H1 (cell line): ENCODE measurements at regions not wholly inside any gene's neighbourhood (a gene's known extent, or its start where the extent isn't known, plus 50 kb on each side); places are given as distances from the start of the nearest gene placed in this dataset.

Experiments used
- CTCF ChIA-PET: fragments of 300-600 bp; sonication (Branson Sonifier 250); formaldehyde crosslinking; loops from one replicate; lab custom pipeline; 2021; ENCODE audit not compliant: partially characterized antibody; lab: Charles Lee
- POLR2A ChIA-PET: fragments of 300-600 bp; sonication (Branson Sonifier 250); formaldehyde crosslinking; loops from one replicate; lab custom pipeline; 2021; ENCODE audit warnings: inconsistent platforms; ENCODE audit not compliant: partially characterized antibody; lab: Charles Lee
- DNase-seq, 2 experiments: peaks; one replicate each; pipeline versions ENCODE4 v3.0.0 to v3.0.0-alpha.2; 2010 to 2022; ENCODE audit warnings: low spot score in 2 of 2, low read depth in 1 of 2, mixed read lengths in 1 of 2
- FAIRE-seq: peaks from 2 replicates; lab custom pipeline; 2011; peaks lifted over from hg19 to GRCh38; lab: Jason Lieb, UNC
- H2AFZ ChIP-seq: 2 replicates; pipeline ENCODE4 v1.8.1; 2012; ENCODE audit warnings: low read length, inconsistent platforms
- H2AK5ac ChIP-seq: 2 replicates; pipeline ENCODE4 v1.6.1; 2013; ENCODE audit warnings: low read depth, low read length
- H2BK120ac ChIP-seq: replicated peaks from 2 replicates; pipeline ENCODE3; 2013; ENCODE audit warnings: low read depth, low read length, inconsistent platforms
- H2BK12ac ChIP-seq: 2 replicates; pipeline ENCODE4 v1.6.1; 2013; ENCODE audit warnings: low read depth, low read length
- H2BK15ac ChIP-seq: 2 replicates; pipeline ENCODE4 v1.6.1; 2013; ENCODE audit warnings: low read length
- H2BK20ac ChIP-seq: 2 replicates; pipeline ENCODE4 v1.6.1; 2013; ENCODE audit warnings: low read length
- H2BK5ac ChIP-seq: 2 replicates; pipeline ENCODE4 v1.6.1; 2013; ENCODE audit warnings: low read depth, low read length
- H3K14ac ChIP-seq: 2 replicates; pipeline ENCODE4 v1.6.1; 2013; ENCODE audit warnings: inconsistent platforms; ENCODE audit not compliant: insufficient read length
- H3K18ac ChIP-seq: 2 replicates; pipeline ENCODE4 v1.6.1; 2013; ENCODE audit warnings: low read length; ENCODE audit errors: extremely low read depth
- H3K23ac ChIP-seq: 2 replicates; pipeline ENCODE4 v1.6.1; 2013; ENCODE audit warnings: inconsistent platforms; ENCODE audit not compliant: insufficient read length
- H3K23me2 ChIP-seq: 2 replicates; pipeline ENCODE4 v1.6.1; 2013; ENCODE audit warnings: low read depth, low read length
- H3K27ac ChIP-seq: 2 replicates; pipeline ENCODE4 v1.6.1; 2011; ENCODE audit warnings: low read depth, low read length, inconsistent platforms
- H3K27me3 ChIP-seq, 4 experiments: replicated peaks in 1 of 4; 1 replicate in 1 of 4; 2 replicates in 3 of 4; pipeline versions ENCODE4 v1.6.1 to v1.8.1; 2011 to 2013; ENCODE audit warnings: low read length in 3 of 4, mild to moderate bottlenecking in 3 of 4, inconsistent platforms in 2 of 4, mixed read lengths in 2 of 4, moderate library complexity in 1 of 4; ENCODE audit not compliant: control insufficient read depth in 3 of 4, insufficient read depth in 3 of 4; ENCODE audit errors: extremely low read depth in 1 of 4
- H3K36me3 ChIP-seq, 4 experiments: 2 replicates each; pipeline versions ENCODE4 v1.6.1 to v1.8.1; 2011 to 2013; ENCODE audit warnings: mild to moderate bottlenecking in 4 of 4, low read length in 3 of 4, moderate library complexity in 2 of 4, control low read depth in 1 of 4, inconsistent platforms in 1 of 4; ENCODE audit not compliant: insufficient read depth in 4 of 4, control insufficient read depth in 2 of 4
- H3K4ac ChIP-seq: replicated peaks from 2 replicates; pipeline ENCODE3; 2013; ENCODE audit warnings: low read length, low read depth, mixed read lengths, inconsistent platforms; ENCODE audit not compliant: insufficient read length
- H3K4me1 ChIP-seq, 4 experiments: replicated peaks in 1 of 4; 1 replicate in 1 of 4; 2 replicates in 3 of 4; pipeline versions ENCODE4 v1.6.1 to v1.8.1; 2011 to 2013; ENCODE audit warnings: low read length in 3 of 4, inconsistent platforms in 2 of 4, mixed read lengths in 1 of 4; ENCODE audit not compliant: insufficient read depth in 4 of 4, control insufficient read depth in 3 of 4
- H3K4me2 ChIP-seq, 2 experiments: 2 replicates each; pipeline versions ENCODE4 v1.6.1 to v1.8.1; 2011 to 2013; ENCODE audit warnings: low read depth in 2 of 2, low read length in 2 of 2, control low read depth in 1 of 2, inconsistent platforms in 1 of 2, mild to moderate bottlenecking in 1 of 2; ENCODE audit not compliant: insufficient read depth in 1 of 2
- H3K4me3 ChIP-seq, 4 experiments: fragments of 200-600, 300-600 bp in 1 of 4; sonication (generic), shearing (Covaris generic), sonication (Bioruptor Twin) in 1 of 4; 2 replicates each; pipeline versions ENCODE4 v1.5.1 to v1.8.1; 2011 to 2016; ENCODE audit warnings: low read length in 4 of 4, low read depth in 3 of 4, control low read depth in 2 of 4, inconsistent platforms in 2 of 4, mild to moderate bottlenecking in 2 of 4, mixed read lengths in 1 of 4, moderate library complexity in 1 of 4; ENCODE audit not compliant: insufficient read depth in 2 of 4; ENCODE audit errors: extremely low read depth in 1 of 4
- H3K56ac ChIP-seq: replicated peaks from 2 replicates; pipeline ENCODE3; 2013; ENCODE audit warnings: low read depth, mild to moderate bottlenecking, mixed read lengths, low read length, inconsistent platforms; ENCODE audit not compliant: insufficient read length
- H3K79me1 ChIP-seq: 2 replicates; pipeline ENCODE4 v1.6.1; 2013; ENCODE audit warnings: low read depth, low read length, control low read depth
- H3K79me2 ChIP-seq, 2 experiments: 2 replicates each; pipeline versions ENCODE4 v1.6.1 to v1.8.1; 2012 to 2013; ENCODE audit warnings: low read length in 2 of 2, mild to moderate bottlenecking in 2 of 2, inconsistent platforms in 1 of 2; ENCODE audit not compliant: insufficient read depth in 2 of 2, control insufficient read depth in 1 of 2
- H3K9ac ChIP-seq, 4 experiments: replicated peaks in 1 of 4; 1 replicate in 1 of 4; 2 replicates in 3 of 4; pipeline versions ENCODE4 v1.6.1 to v1.8.1; 2011 to 2013; ENCODE audit warnings: low read depth in 3 of 4, low read length in 3 of 4, control low read depth in 2 of 4, mild to moderate bottlenecking in 2 of 4, moderate library complexity in 2 of 4, inconsistent platforms in 1 of 4; ENCODE audit errors: extremely low read depth in 1 of 4
- H3K9me3 ChIP-seq, 2 experiments: 2 replicates each; pipeline versions ENCODE4 v1.6.1 to v1.8.1; 2012 to 2013; ENCODE audit warnings: mild to moderate bottlenecking in 2 of 2, moderate library complexity in 2 of 2, control low read depth in 1 of 2, inconsistent platforms in 1 of 2, low read depth in 1 of 2, low read length in 1 of 2, mixed read lengths in 1 of 2; ENCODE audit not compliant: insufficient read depth in 2 of 2
- H4K20me1 ChIP-seq, 2 experiments: replicated peaks in 1 of 2; 2 replicates each; pipeline versions ENCODE3 to v1.8.1; 2011 to 2013; ENCODE audit warnings: inconsistent platforms in 2 of 2, low read length in 2 of 2, mild to moderate bottlenecking in 1 of 2; ENCODE audit not compliant: insufficient read depth in 2 of 2, control insufficient read depth in 1 of 2
- H4K5ac ChIP-seq: 2 replicates; pipeline ENCODE4 v1.6.1; 2013; ENCODE audit warnings: low read length, low read depth, mixed read lengths, inconsistent platforms; ENCODE audit not compliant: insufficient read length
- H4K8ac ChIP-seq: 2 replicates; pipeline ENCODE4 v1.8.0; 2013; ENCODE audit warnings: mild to moderate bottlenecking, moderate library complexity, low read length, inconsistent platforms; ENCODE audit not compliant: insufficient read depth; ENCODE audit errors: extremely low read depth
- H4K91ac ChIP-seq: replicated peaks from 2 replicates; pipeline ENCODE3; 2013; ENCODE audit warnings: low read length, mixed read lengths, inconsistent platforms; ENCODE audit not compliant: insufficient read length
- ASH2L ChIP-seq: fragments of 200-600, 300-600 bp; sonication (generic); IDR thresholded peaks from one replicate; pipeline ENCODE4 v1.7.1; 2017; ENCODE audit warnings: low read length
- BACH1 ChIP-seq: IDR thresholded peaks from 2 replicates; pipeline ENCODE4 v1.6.1; 2012; ENCODE audit warnings: low read length, improper control_type of control experiment
- BCL11A ChIP-seq, 2 experiments: IDR thresholded peaks; one replicate each; pipeline ENCODE4 v1.6.1; 2011; ENCODE audit warnings: low read depth in 2 of 2, low read length in 2 of 2, mild to moderate bottlenecking in 2 of 2
- CTBP2 ChIP-seq: IDR thresholded peaks from 2 replicates; pipeline ENCODE4 v1.7.0; 2011; ENCODE audit warnings: borderline replicate concordance, mild to moderate bottlenecking, moderate library complexity, mixed read lengths, low read length; ENCODE audit not compliant: insufficient read depth, insufficient read length
- EGR1 ChIP-seq: IDR thresholded peaks from 2 replicates; pipeline ENCODE4 v1.6.1; 2011; ENCODE audit warnings: low read depth, low read length, borderline replicate concordance
- EZH2 ChIP-seq: fragments of 200-600 bp; sonication (generic); IDR thresholded peaks from 2 replicates; pipeline ENCODE4 v1.7.1; 2012; ENCODE audit warnings: low read depth, mild to moderate bottlenecking, moderate library complexity, low read length, inconsistent platforms; ENCODE audit not compliant: severe bottlenecking
- FOSL1 ChIP-seq: IDR thresholded peaks from 2 replicates; pipeline ENCODE4 v1.6.1; 2011; ENCODE audit warnings: mild to moderate bottlenecking, low read depth, low read length, moderate library complexity; ENCODE audit not compliant: insufficient read depth
- JUND ChIP-seq: IDR thresholded peaks from 2 replicates; pipeline ENCODE4 v1.6.1; 2011; ENCODE audit warnings: mild to moderate bottlenecking, improper control_type of control experiment, low read length
- KDM5A ChIP-seq: fragments of 200-600 bp; IDR thresholded peaks from 2 replicates; pipeline ENCODE4 v1.7.1; 2012; ENCODE audit warnings: mild to moderate bottlenecking, low read length, inconsistent platforms, mixed read lengths
- MAFK ChIP-seq: IDR thresholded peaks from 2 replicates; pipeline ENCODE4 v1.6.1; 2012; ENCODE audit warnings: low read depth, mild to moderate bottlenecking, improper control_type of control experiment, low read length
- NANOG ChIP-seq: IDR thresholded peaks from 2 replicates; pipeline ENCODE4 v1.6.1; 2011; ENCODE audit warnings: low read length, low read depth, mild to moderate bottlenecking, inconsistent platforms; ENCODE audit not compliant: insufficient read depth, poor library complexity, severe bottlenecking
- POLR2AphosphoS5 ChIP-seq: IDR thresholded peaks from 2 replicates; pipeline ENCODE4 v1.6.1; 2011; ENCODE audit warnings: low read depth, low read length
- RFX5 ChIP-seq: IDR thresholded peaks from 2 replicates; pipeline ENCODE4 v1.6.1; 2011; ENCODE audit warnings: low read depth, low read length, improper control_type of control experiment, borderline replicate concordance
- WGBS, 2 experiments: shearing (Covaris generic) in 1 of 2; methylation state at CpG; one replicate each; pipeline versions ENCODE4 v1.1.6 to v1.1.7; 2013 to 2015; ENCODE audit warnings: low lambda C conversion rate in 2 of 2, mixed read lengths in 2 of 2, inconsistent platforms in 1 of 2, low coverage in 1 of 2, missing lambda C conversion rate in 1 of 2; ENCODE audit not compliant: insufficient replicate concordance in 2 of 2, insufficient coverage in 1 of 2, insufficient read length in 1 of 2; ENCODE audit errors: extremely low coverage in 1 of 2, missing lambda C conversion rate in 1 of 2; 5-methylcytosine and 5-hydroxymethylcytosine counted together
- TF ChIP-seq, protein P1 (sequence below): IDR thresholded peaks from 2 replicates; pipeline ENCODE4 v1.6.1; 2012; ENCODE audit warnings: low read length, inconsistent platforms

DNA sequence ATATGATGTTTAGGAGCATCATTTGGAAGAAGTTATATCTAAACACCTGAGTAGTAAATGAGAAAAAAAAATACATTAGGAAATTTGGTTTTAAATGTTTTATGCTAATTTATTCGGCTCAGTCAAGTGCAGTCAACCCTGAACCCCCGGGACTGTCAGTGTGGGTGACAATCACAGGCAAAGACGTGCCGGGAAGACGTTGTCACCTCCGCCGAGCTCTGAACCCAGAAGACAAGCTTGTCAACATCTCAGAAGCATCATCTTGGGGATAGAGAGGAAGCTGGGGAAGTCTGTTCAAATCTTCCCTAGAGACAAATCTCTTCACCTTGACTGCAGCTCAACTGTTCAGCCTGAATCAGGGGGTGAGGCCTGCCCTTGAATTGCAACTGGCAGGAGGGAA is 159.7 kb downstream of the RBFOX3 start:
- CTCF ChIA-PET: interaction anchor here (0.9 kb wide), 1 partner anchor 13 kb away, joined by 3 read pairs; no protein-coding TSS in a partner anchor
- H3K79me1 ChIP-seq: no peaks in the 10 kb centered on the region
- H3K4me1 ChIP-seq: no peaks in the 10 kb centered on the region
- no peak overlapping the region for H3K27ac ChIP-seq
- no peak overlapping the region for H2AFZ ChIP-seq
- no peak overlapping the region for H2BK5ac ChIP-seq
- H3K27me3 ChIP-seq: no peaks in the 10 kb centered on the region
- H3K4ac ChIP-seq: no peak overlapping the region
- 94% methylated on average over 7 of the region's 7 CpGs; no CpG with 5 or more reads in 1 of the 2 experiments for WGBS, 2 experiments
- H4K8ac ChIP-seq: no peak overlapping the region
- POLR2A ChIA-PET: no interaction called here
- H3K9ac ChIP-seq: no peak overlapping the region
- H3K4me3 ChIP-seq: no peak overlapping the region
- no peak for FAIRE-seq
- no peak overlapping the region for H2AK5ac ChIP-seq
- H4K5ac ChIP-seq: no peak overlapping the region
- no peak overlapping the region for H3K18ac ChIP-seq
- no peak overlapping the region for H4K91ac ChIP-seq
- no peaks in the 10 kb centered on the region for H3K79me2 ChIP-seq
- no peak for DNase-seq
- no peaks in the 10 kb centered on the region for H3K23me2 ChIP-seq
- H3K4me2 ChIP-seq: no peak overlapping the region
- no peak overlapping the region for H2BK120ac ChIP-seq
- H4K20me1 ChIP-seq: no peaks in the 10 kb centered on the region
- H3K56ac ChIP-seq: no peak overlapping the region
- H2BK20ac ChIP-seq: no peak overlapping the region
- no peaks in the 10 kb centered on the region for H3K36me3 ChIP-seq
- H3K14ac ChIP-seq: no peak overlapping the region
- H3K9me3 ChIP-seq: no peaks in the 10 kb centered on the region
- H2BK12ac ChIP-seq: no peak overlapping the region
- no peak overlapping the region for H3K23ac ChIP-seq
- H2BK15ac ChIP-seq: no peak overlapping the region
- no peak for TF ChIP-seq EGR1
- no peak for TF ChIP-seq POLR2AphosphoS5
- no peak for TF ChIP-seq BACH1
- no peak for TF ChIP-seq JUND
- no peak for TF ChIP-seq NANOG
- no peak for TF ChIP-seq FOSL1
- TF ChIP-seq BCL11A (IDR thresholded peaks at IDR 0.05; ENCODE audit: low read depth in 2 of 2, low read length in 2 of 2): no peak
- TF ChIP-seq, protein P1, sequence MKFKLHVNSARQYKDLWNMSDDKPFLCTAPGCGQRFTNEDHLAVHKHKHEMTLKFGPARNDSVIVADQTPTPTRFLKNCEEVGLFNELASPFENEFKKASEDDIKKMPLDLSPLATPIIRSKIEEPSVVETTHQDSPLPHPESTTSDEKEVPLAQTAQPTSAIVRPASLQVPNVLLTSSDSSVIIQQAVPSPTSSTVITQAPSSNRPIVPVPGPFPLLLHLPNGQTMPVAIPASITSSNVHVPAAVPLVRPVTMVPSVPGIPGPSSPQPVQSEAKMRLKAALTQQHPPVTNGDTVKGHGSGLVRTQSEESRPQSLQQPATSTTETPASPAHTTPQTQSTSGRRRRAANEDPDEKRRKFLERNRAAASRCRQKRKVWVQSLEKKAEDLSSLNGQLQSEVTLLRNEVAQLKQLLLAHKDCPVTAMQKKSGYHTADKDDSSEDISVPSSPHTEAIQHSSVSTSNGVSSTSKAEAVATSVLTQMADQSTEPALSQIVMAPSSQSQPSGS: no peak
- no peak for TF ChIP-seq CTBP2
- no peak for TF ChIP-seq MAFK
- TF ChIP-seq ASH2L: no peak
- TF ChIP-seq RFX5: no peak
- no peak for TF ChIP-seq EZH2
- no peak for TF ChIP-seq KDM5A
